ENCODE measurements at regions not wholly inside any gene's neighbourhood (a gene's known extent, or its start where the extent isn't known, plus 50 kb on each side); places are given as distances from the start of the nearest gene placed in this dataset.
"Not testable (repeated sequence)": the region's sequence is repeated elsewhere in the genome, so short reads cannot be mapped to it uniquely, and the experiment has no call there.

DNA sequence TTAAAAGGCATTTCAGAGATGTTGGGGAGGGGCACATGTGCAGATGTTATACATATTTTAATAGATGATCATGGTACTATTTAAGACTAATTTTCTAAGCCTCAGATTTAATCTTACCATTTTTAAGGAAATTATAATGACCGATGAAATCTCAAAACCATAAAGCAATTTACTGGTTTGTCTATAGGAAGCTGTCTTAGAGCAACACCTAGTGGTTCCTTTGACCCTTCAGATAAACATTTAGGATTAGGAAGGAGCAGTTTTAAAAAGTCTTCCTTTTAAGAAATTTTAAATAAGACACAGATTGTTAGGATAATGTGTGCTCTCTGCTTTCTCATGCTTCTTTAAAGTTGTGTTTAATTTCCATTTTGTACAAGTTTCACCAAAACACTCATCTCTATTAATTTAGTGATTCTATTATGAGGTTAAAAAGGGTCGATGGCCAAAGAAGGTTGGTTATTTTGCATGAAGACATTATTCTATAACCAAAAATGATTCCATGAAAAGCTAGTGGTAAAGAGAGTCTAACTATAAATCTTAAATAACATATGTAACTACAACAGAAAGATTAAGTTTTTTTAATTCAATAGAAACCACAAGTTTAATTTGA, 376.4 kb downstream of the HACE1 start:
- no peaks in the 10 kb centered on the region for H3K9me3 ChIP-seq (ENCODE audit: control insufficient read depth, insufficient read depth, low read length)
- H3K36me3 ChIP-seq (ENCODE audit: insufficient read depth, low read length), result no peaks in the 10 kb centered on the region
- H3K9ac ChIP-seq (ENCODE audit: low read depth, low read length), result no peak overlapping the region
- no peaks in the 10 kb centered on the region for H3K4me1 ChIP-seq (ENCODE audit: insufficient read depth, low read length)

DNA sequence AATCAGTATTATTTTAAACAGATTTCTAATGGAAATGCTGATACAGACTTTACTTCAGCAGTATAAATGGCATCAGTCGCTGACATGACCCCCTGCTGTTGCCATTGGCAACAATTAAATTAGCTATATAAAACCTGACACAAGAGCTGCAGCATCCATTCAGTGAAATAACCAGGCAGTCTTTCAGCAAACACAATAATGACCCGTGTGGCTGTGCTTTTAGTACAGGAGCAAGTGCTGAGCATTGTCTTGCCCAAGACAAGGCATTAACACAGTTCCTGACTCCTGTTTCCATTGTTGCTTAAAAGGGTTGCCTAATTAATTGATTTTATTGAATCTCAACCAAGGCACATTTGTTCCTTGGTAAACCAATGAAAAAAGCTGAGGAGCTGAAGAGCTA, 382.1 kb downstream of the HACE1 start:
- H3K36me3 ChIP-seq (ENCODE audit: insufficient read depth, low read length), result no peaks in the 10 kb centered on the region
- H3K4me1 ChIP-seq (ENCODE audit: insufficient read depth, low read length), result peaks cover 7% of the 10 kb centered on the region
- H3K9me3 ChIP-seq (ENCODE audit: control insufficient read depth, insufficient read depth, low read length), result no peaks in the 10 kb centered on the region
- H3K9ac ChIP-seq (ENCODE audit: low read depth, low read length), result no peak overlapping the region

DNA sequence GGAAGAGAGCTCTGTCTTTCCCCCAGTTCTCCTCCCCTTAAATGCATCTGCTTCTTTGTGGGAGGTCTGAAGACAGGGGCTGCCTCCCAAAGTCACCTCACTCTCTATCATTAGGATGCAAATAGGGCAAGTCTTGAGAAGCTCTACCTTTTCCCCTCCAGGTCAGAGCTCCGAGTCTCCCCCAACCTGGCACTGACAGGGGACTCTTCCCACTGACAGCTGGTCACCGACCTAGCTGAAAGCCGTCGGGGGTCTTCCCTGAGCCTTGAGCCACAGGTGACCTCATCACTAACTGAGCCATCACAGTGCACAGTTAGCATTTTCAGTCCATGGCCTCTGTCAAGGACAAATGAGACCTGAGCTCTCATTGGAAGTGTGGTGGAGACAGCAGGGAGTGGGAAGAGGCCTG, 386.7 kb downstream of the HACE1 start:
- no peak overlapping the region for H3K9ac ChIP-seq (ENCODE audit: low read depth, low read length)
- H3K4me1 ChIP-seq (ENCODE audit: insufficient read depth, low read length), result peaks cover 23% of the 10 kb centered on the region
- no peaks in the 10 kb centered on the region for H3K9me3 ChIP-seq (ENCODE audit: control insufficient read depth, insufficient read depth, low read length)
- no peaks in the 10 kb centered on the region for H3K36me3 ChIP-seq (ENCODE audit: insufficient read depth, low read length)

DNA sequence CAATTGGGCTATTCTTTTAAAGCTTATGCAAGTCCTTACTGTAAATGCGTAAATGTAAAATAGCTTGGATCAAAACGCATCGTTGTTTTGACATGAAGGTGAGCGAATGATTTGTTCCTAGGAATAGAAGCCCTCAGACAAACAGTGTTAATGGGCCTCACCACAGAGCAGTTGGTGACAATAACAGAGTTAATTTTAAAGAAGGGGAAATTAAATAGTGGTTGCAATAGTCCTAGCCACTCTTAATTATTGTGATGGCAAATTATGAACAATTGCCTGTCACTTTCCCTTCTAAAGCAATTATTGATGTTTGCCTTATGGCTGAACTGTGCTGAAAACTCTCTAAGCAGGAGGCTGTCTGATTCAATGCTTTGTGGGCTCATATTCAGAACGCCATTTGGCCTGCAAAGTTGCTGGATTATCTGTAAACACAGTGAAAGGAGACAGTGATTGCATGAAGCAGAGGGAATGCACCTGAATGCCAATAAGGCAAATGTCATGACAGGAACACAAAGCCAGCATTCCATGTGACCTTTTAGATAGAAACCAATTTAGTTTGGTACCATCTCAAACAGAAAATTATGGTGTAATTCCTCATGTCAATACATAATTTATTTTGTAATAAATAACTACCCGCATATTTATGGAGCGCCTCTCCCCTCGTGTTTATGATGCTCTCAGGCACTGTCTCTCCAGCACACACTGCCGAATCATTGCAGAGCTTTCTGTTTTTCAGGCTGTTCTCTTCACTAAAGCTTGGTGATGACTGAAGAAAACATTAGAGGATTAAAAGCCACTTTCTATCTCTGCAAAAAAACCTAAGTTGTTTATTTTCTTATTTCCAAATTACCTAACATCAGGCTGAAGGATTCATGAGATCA, 387.5 kb downstream of the HACE1 start:
- Histone ChIP-seq H3K9me3 (ENCODE audit: control insufficient read depth, insufficient read depth, low read length) (no peaks in the 10 kb centered on the region), H3K36me3 (ENCODE audit: insufficient read depth, low read length) (no peaks in the 10 kb centered on the region), H3K9ac (ENCODE audit: low read depth, low read length) (no peak overlapping the region), H3K4me1 (ENCODE audit: insufficient read depth, low read length) (peaks cover 23% of the 10 kb centered on the region)

DNA sequence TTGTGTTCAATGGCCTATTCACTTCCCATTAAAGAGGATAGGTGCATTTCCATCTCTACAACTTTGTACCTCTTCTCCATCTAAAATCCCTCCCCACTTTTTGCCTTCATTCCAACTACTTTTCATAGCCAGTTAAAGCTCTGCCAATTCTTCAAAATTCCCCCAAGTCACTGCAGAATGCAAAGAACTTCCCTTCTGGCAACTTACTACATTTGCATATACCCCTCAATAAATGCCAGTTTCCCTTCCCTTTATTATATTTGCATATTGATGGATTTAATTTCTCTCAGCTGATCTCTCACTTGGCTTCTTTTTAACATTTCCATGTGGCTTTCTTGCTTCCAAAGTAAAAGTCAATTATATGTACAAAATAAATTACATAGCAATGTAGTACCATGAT, 393.4 kb downstream of the HACE1 start:
- Histone ChIP-seq H3K36me3 (ENCODE audit: insufficient read depth, low read length) (no peaks in the 10 kb centered on the region), H3K9me3 (ENCODE audit: control insufficient read depth, insufficient read depth, low read length) (no peaks in the 10 kb centered on the region), H3K4me1 (ENCODE audit: insufficient read depth, low read length) (peaks cover 11% of the 10 kb centered on the region; the same call in 1 of the 2 replicates), H3K9ac (ENCODE audit: low read depth, low read length) (no peak overlapping the region)

DNA sequence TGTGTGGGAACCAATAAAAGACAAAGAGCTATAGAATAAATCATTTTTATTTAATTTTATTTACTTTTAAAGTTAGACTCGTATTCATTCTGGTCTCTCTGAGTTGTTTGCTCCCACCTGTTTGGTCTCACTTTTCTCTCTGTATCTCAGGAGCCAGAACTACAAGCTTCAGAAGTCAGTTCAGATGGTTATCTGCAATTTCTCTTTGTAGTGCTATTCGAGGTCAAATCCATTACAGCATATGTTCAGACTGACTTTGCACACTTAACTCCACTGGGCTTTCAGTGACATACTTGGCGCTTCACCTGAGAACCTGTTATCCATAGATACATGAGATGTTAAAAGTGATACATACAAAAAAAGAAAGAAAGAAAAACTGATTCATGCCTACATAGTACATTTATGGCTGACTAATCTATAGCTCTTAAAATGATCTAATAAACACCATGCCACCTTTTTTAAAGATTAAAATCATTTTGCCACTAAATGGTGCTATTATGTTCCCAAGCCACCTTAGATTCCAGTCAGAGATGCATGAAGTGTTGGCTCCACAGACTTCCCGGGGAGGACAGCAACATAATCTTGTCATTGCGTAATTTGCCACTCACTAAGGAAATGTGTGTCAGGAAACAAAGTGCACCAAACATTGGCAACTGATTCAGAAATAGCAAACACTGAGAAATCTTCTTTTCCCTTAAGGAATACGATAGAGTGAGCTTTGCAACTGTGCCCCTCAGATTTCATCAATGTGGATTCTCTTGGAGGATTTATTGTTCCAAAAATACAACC, 396.7 kb downstream of the HACE1 start:
- Histone ChIP-seq H3K4me1 (ENCODE audit: insufficient read depth, low read length) (peaks cover 8% of the 10 kb centered on the region; the same call in 1 of the 2 replicates), H3K36me3 (ENCODE audit: insufficient read depth, low read length) (no peaks in the 10 kb centered on the region), H3K9ac (ENCODE audit: low read depth, low read length) (no peak overlapping the region), H3K9me3 (ENCODE audit: control insufficient read depth, insufficient read depth, low read length) (no peaks in the 10 kb centered on the region)

DNA sequence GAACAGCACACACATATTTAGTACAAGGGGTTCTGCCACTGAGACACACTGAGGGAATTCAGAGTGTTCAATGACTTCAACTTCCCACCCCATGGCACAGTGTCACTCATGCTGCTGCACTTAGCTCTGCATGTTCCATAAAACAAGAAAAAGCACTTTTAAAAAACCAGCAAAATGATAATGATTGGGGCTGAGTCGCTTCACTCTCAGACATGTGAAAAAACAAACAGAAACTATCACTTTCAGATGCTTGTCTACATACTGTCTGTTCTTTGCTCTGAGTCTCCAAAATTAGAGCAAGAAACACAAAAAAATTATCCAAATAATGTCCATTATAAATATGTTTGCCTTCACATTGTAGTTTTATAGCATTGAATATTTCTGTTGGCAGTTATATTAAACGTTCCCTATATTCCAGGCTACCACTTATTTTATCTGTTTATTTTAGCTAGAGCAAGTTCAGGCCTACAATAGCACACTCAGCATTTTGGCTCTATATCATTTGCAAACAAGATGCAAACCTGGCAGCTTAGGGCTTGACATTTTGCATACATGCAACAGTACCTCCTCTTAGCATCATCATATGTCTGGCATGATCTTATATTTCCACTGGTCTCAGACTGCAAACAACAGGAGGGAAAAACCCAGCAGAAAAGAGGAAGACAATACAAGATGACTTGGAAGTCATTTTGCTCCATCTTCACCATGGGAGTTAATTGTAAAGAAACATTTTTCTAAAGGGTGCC, 398.8 kb downstream of the HACE1 start:
- Histone ChIP-seq H3K4me1 (ENCODE audit: insufficient read depth, low read length) (peaks cover 2% of the 10 kb centered on the region; the same call in 1 of the 2 replicates), H3K9me3 (ENCODE audit: control insufficient read depth, insufficient read depth, low read length) (no peaks in the 10 kb centered on the region), H3K9ac (ENCODE audit: low read depth, low read length) (no peak overlapping the region), H3K36me3 (ENCODE audit: insufficient read depth, low read length) (no peaks in the 10 kb centered on the region)

DNA sequence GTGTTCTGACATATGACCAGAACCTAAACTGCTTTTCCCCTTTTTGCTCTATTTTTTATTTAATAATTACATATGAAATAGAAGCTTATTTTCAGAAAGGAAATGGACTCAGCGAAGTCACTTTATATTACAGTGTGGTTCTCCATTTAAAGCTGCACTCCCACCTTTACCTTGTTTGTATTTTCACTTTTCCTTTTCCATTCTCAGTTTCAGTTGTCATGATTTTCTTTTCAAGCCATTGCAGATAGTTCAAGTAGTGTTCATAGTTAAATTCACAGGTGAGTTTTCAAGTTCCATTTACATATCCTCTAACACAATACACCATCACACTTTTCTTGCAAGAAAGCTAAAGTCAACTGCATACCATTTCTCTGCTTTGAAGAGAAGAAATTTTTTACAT, 400.2 kb downstream of the HACE1 start:
- Histone ChIP-seq H3K4me1 (ENCODE audit: insufficient read depth, low read length) (no peaks in the 10 kb centered on the region), H3K9ac (ENCODE audit: low read depth, low read length) (no peak overlapping the region), H3K9me3 (ENCODE audit: control insufficient read depth, insufficient read depth, low read length) (no peaks in the 10 kb centered on the region), H3K36me3 (ENCODE audit: insufficient read depth, low read length) (no peaks in the 10 kb centered on the region)

DNA sequence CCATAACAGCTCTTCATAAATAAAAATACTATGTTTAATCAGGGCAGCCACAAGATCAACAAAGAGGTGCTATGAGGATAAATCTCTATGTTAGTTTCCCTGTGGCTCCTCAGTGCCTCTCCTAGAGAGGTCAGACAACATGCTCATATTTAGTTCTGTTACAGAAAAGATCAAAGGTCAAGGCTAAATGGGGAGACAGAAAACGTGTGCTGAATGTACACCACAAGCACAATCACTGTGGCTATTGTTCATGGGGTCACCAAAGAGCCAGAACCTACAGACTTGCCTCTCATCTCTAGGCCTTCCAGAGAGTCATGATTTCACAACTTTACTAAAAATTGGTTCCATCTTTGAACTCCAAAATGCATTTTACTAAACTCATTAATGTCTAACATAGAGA, 409.8 kb downstream of the HACE1 start:
- no peaks in the 10 kb centered on the region for H3K36me3 ChIP-seq (ENCODE audit: insufficient read depth, low read length)
- no peak overlapping the region for H3K9ac ChIP-seq (ENCODE audit: low read depth, low read length)
- no peaks in the 10 kb centered on the region for H3K9me3 ChIP-seq (ENCODE audit: control insufficient read depth, insufficient read depth, low read length)
- H3K4me1 ChIP-seq (ENCODE audit: insufficient read depth, low read length), result no peaks in the 10 kb centered on the region

DNA sequence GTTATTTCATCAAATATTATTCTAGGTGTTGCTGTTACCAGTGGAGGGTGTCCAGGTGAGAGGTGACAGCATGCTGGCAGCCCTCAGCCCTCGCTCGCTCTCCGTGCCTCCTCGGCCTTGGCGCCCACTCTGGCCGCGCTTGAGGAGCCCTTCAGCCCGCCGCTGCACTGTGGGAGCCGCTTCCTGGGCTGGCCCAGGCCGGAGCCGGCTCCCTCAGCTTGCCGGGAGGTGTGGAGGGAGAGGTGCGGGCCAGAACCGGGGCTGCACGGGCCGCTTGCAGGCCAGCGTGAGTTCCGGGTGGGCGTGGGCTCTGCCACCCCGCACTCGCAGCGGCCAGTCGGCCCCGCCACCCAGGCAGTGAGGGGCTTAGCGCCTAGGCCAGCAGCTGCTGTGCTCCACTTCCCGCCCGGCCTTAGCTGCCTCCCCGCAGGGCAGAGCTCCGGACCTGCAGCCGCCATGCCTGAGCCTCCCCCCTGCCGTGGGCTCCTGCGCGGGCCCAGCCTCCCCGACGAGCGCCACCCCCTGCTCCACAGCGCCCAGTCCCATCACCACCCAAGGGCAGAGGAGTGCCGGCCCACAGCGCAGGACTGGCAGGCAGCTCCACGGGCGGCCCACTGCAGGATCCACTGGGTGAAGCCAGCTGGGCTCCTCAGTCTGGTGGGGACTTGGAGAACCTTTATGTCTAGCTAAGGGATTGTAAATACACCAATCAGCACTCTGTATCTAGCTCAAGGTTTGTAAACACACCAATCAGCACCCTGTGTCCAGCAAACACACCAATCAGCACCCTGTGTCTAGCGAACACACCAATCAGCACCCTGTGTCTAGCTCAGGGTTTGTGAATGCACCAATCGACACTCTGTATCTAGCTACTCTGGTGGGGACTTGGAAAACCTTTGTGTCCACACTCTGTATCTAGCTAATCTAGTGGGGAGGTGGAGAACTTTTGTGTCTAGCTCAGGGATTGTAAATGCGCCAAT, 413.3 kb downstream of the HACE1 start:
- H3K9ac ChIP-seq (ENCODE audit: low read depth, low read length); H3K4me1 ChIP-seq (ENCODE audit: insufficient read depth, low read length); H3K36me3 ChIP-seq (ENCODE audit: insufficient read depth, low read length); H3K9me3 ChIP-seq (ENCODE audit: control insufficient read depth, insufficient read depth, low read length): not testable (repeated sequence)

DNA sequence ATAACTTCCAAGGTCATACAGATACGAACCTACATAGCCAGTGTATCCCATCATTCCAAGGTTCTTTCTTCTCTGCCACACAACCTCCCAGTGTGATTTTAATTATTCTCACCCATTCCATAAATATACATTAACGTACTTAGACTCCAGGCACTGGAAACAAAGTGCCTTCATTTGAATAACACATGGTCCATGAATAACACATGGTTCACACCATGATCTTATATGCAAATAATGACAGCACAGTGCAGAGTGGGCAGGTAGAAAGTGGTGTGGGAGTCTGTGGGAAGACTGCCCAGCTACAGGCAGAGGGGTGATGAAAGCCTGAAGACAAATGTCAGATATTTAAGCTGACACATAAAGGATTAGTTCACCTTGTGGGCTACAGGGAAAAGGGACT, 425.2 kb downstream of the HACE1 start:
- H3K4me1 ChIP-seq (ENCODE audit: insufficient read depth, low read length), result no peaks in the 10 kb centered on the region
- no peak overlapping the region for H3K9ac ChIP-seq (ENCODE audit: low read depth, low read length)
- no peaks in the 10 kb centered on the region for H3K36me3 ChIP-seq (ENCODE audit: insufficient read depth, low read length)
- H3K9me3 ChIP-seq (ENCODE audit: control insufficient read depth, insufficient read depth, low read length), result no peaks in the 10 kb centered on the region; the same call in 1 of the 2 replicates

DNA sequence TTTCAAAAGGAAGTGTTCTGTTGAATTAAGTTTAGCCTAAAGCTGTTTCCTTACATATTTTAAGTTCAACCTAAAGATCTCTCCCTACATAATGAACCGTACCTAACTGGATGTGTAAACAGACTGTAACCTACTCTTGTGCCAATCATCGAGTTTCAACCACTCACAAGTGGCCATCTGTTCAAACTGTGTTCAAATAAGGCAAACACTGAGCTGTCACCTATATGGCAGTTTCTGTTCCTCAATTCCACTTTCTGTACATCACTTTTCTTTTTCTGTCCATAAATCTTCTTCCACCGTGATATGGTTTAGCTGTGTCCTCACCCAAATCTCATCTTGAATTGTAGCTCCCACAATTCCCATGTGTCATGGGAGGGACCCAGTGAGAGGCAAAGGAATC, 428.6 kb downstream of the HACE1 start:
- no peaks in the 10 kb centered on the region for H3K36me3 ChIP-seq (ENCODE audit: insufficient read depth, low read length)
- no peak overlapping the region for H3K9ac ChIP-seq (ENCODE audit: low read depth, low read length)
- no peaks in the 10 kb centered on the region for H3K4me1 ChIP-seq (ENCODE audit: insufficient read depth, low read length)
- peaks cover 3% of the 10 kb centered on the region for H3K9me3 ChIP-seq (ENCODE audit: control insufficient read depth, insufficient read depth, low read length)

DNA sequence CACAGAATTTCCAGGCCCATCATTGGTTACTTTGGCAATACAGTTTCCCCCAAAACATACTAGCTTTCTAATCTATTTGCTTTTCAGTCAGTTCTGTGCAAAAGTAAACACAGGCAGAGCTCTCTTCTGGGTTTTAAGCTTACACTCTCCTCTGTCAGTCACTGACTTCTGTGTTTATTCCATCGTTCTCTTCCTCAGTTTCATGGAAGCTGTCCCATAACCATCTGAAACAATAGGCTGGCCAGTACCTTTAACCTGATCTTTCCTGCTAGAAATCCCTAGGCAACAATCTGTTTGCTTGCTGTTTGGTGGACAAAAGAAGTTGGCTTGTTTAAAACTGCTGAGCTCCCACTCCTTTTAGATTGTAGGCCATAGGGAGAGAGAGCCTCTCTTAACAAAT, 431.5 kb downstream of the HACE1 start:
- Histone ChIP-seq H3K9ac (ENCODE audit: low read depth, low read length) (no peak overlapping the region), H3K9me3 (ENCODE audit: control insufficient read depth, insufficient read depth, low read length) (peaks cover 3% of the 10 kb centered on the region), H3K4me1 (ENCODE audit: insufficient read depth, low read length) (no peaks in the 10 kb centered on the region), H3K36me3 (ENCODE audit: insufficient read depth, low read length) (no peaks in the 10 kb centered on the region)
